ENCODE measurements at regions not wholly inside any gene's neighbourhood (a gene's known extent, or its start where the extent isn't known, plus 50 kb on each side); places are given as distances from the start of the nearest gene placed in this dataset.
"Not testable (repeated sequence)": the region's sequence is repeated elsewhere in the genome, so short reads cannot be mapped to it uniquely, and the experiment has no call there.

GRCh38 chr10:131567279-131568162 lies 256.0 kb upstream of the TCERG1L start:
- DNase-seq: no peak

GRCh38 chr10:131568866-131569265 lies 257.3 kb upstream of the TCERG1L start:
- no peak for DNase-seq

- no peak for DNase-seq
Measured at GRCh38 chr10:131569851-131570715, 258.6 kb upstream of the TCERG1L start.

- no peak for DNase-seq
Measured at GRCh38 chr10:131570716-131571307, 259.3 kb upstream of the TCERG1L start.

- no peak for DNase-seq
Measured at GRCh38 chr10:131571346-131571745, 259.8 kb upstream of the TCERG1L start.

- no peak for DNase-seq
Measured at GRCh38 chr10:131571865-131572264, 260.3 kb upstream of the TCERG1L start.

- DNase-seq: no peak
Measured at GRCh38 chr10:131573256-131573655, 261.7 kb upstream of the TCERG1L start.

GRCh38 chr10:131573707-131574106 lies 262.2 kb upstream of the TCERG1L start:
- DNase-seq: no peak

- no peak for DNase-seq
Measured at GRCh38 chr10:131574363-131574706, 262.8 kb upstream of the TCERG1L start.

- no peak for DNase-seq
Measured at GRCh38 chr10:131574707-131575430, 263.3 kb upstream of the TCERG1L start.

GRCh38 chr10:131575877-131576276 lies 264.4 kb upstream of the TCERG1L start:
- DNase-seq: no peak

- DNase-seq: no peak
Measured at GRCh38 chr10:131576341-131577177, 265.0 kb upstream of the TCERG1L start.

GRCh38 chr10:131577178-131577555 lies 265.6 kb upstream of the TCERG1L start:
- no peak for DNase-seq

GRCh38 chr10:131577786-131578471 lies 266.4 kb upstream of the TCERG1L start:
- DNase-seq: no peak

GRCh38 chr10:131578472-131578970 lies 267.0 kb upstream of the TCERG1L start:
- no peak for DNase-seq

GRCh38 chr10:131579251-131580071 lies 267.9 kb upstream of the TCERG1L start:
- no peak for DNase-seq

- no peak for DNase-seq
Measured at GRCh38 chr10:131580076-131580652, 268.6 kb upstream of the TCERG1L start.

- no peak for DNase-seq
Measured at GRCh38 chr10:131580674-131581073, 269.2 kb upstream of the TCERG1L start.

GRCh38 chr10:131581547-131581946 lies 270.0 kb upstream of the TCERG1L start:
- DNase-seq: not testable (repeated sequence)

- no peak for DNase-seq
Measured at GRCh38 chr10:131584287-131584686, 272.8 kb upstream of the TCERG1L start.

Measured in activated T-cell treated with anti-CD3 and anti-CD28 coated beads, Interleukin-2, amount 50 U/mL, for 1 hour (primary cell).